NCI-H774 (cell line): ENCODE measurements at regions not wholly inside any gene's neighbourhood (a gene's known extent, or its start where the extent isn't known, plus 50 kb on each side); places are given as distances from the start of the nearest gene placed in this dataset.
A peak's percentile ranks its signal among the peaks of the same experiment; 100 is the strongest.
"Not testable (repeated sequence)": the region's sequence is repeated elsewhere in the genome, so short reads cannot be mapped to it uniquely, and the experiment has no call there.

Experiments used
- DNase-seq: peaks from one replicate; lab custom pipeline; 2025; lab: John Stamatoyannopoulos, UW

DNA sequence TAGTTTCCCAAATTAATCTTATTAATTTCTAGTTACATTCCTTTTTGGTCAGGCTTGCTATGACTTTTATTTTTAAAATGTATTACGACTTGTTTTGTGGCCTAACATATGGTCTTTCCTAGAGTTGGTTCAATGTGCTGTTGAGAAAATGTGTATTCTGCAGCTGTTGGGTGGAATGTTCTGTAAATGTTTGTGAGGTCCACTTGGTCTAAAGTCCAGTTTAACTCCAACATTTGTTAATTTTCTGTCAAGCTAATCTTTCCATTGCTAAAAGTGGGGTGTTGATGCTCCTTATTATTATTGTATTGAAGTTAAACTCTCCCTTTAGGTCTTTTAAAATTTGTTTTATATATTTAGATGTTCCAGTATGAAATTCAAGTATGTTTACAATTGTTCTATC lies 1010.8 kb upstream of the EDIL3 start:
- DNase-seq, result no peak

DNA sequence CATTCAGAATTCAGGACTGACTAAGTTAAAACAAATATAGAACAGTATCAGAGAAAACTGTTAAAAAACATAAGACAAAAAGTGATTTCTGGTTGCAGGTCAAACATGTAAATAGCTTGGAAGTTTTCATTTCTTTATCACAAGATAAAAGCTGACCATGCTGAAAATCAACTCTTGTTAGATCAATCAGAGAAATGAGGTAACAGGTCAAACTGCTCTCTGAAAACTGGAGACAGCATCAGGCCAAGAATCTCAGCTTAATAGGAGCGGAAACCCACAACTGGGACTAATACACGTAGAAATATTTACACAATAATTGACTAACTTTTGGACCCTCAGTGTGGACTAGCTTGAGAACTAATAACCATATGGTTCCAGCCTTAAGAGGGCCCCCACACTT lies 1012.8 kb upstream of the EDIL3 start:
- DNase-seq, result no peak

DNA sequence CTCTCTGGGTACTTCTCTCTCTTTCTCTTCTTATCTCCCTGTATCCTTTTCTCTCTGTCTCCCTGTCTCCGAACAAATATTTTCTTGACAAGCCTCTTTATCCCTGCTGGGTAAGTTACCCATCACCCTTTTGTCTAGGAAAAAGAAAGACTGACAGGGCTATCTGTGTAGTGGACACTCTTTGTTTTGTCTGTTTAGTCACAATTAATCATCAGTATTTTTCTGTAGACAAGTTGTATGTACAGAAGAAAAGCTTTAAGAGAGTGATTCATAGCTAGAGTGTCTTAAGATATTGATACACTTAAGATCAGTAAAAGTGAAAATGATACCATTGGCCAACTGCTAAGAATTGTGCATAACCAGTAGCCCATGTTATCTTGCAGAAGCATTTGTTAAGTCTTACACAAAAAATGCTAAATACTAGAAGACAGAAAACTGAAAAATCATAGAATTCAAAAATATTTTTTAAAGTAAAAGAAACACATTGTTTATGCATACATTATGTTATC lies 1043.8 kb upstream of the EDIL3 start:
- no peak for DNase-seq

DNA sequence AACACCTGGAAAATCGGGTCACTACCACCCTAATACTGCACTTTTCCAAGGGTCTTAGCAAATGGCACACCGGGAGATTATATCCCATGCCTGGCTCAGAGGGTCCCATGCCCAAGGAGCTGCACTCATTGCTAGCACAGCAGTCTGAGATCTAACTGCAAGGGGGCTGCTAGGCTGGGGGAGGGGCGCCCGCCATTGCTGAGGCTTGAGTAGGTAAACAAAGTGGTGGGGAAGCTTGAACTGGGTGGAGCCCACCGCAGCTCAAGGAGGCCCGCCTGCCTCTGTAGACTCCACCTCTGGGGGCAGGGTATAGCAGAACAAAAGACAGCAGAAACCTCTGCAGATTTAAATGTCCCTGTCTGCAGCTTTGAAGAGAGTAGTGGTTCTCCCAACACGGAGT lies 1047.0 kb upstream of the EDIL3 start:
- not testable (repeated sequence) for DNase-seq

DNA sequence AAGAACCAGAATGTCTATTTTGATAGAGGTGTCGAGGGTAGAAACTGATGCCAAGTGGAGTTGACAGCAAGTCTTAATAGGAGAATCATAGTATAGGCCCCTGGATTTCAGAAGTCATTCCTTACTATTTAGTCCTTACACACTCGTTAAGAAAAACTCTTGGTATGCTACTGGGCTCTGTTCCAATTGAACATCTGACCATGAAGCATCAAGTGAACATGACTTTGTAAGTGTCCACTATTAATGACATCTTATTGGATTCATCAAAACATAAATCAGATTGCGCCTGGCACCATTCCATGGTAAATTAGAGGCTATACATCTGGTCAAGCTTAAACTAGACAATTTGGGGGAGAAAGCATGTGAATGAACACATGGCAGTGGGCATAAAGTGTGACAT lies 1056.5 kb upstream of the EDIL3 start:
- DNase-seq, result no peak

DNA sequence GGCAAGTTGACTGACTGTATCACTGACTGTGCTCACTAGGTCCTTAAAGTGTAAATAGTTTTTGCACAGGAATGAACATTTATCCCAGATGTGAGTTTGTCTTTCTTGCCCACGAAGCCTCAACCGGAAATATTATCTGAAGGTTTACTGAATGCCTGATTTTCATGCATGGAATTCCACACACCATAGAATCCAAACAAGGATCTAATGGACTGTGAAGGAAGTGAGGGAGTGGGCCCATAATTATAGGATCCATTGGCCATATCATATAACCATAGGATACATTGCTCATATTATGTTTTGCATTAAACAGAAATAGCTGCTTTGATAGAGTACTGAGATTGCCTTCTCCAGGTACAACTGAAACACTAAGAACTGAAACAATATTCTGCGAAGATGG lies 1057.2 kb upstream of the EDIL3 start:
- no peak for DNase-seq

DNA sequence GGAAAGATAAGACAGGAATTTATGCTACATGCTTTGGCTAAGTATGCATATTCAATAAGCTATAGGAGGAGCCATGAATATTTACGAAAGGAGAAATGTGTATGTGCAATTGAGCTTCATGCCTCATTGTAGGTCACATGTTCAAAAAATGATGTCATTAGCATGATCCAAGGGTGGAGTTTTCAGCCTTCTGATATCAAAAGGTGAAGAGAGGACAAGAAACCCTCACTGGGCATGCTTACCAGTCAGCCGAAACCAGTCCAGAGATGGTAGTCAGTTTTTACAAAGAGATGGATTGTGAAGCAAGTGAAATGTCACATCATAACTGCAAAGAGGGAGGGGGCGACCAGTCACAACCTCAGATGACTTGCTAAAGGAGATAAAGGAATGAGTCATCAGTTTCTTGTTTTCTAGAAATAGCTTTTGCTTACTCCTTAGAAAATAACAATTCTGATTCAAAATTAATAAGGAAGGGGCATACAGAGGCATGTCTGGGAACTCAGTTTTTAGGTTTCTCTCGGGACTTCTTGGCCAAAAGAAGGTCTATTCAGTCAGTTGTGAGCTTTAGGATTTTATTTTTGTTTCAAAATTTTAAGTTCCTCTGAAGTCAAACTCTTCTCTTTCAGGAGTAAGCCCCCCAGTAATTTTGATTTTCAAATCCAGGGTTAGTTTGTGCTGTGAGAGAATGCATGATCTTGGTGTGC lies 1067.8 kb upstream of the EDIL3 start:
- DNase-seq, result no peak

DNA sequence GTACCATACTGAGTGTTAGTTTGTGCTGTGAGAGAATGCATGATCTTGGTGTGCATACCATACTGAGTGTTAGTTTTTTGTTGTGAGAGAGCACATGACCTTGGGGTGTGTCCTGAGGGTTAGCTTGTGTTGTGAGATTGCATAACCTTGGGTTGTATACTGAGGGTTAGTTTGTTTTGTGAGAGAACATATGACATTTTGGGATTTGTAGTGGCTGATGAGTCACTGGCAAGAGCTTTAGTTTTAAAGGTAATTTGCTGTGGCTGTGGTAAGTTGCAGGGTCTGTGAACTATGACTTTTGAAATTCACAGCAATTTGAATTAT lies 1068.3 kb upstream of the EDIL3 start:
- no peak for DNase-seq

DNA sequence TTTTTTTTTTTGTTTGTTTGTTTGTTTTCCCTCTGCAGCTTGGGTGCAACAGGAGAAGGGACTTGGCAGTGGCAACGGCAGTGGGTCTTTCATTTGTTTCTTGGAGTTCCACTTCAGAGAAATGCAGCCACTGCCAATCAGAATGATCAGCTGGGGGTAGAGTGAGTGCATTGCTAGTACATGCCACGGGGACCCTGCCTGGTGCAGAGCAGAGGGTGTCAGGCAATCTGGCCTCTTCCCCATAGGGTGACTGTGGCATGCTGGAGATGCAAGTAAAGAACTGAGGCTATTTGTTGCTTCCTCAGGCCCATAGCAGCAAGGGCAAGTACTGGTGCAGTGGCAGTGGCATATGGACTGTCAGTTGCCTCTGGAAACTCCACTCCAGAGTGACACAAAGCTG lies 1073.6 kb upstream of the EDIL3 start:
- no peak for DNase-seq

DNA sequence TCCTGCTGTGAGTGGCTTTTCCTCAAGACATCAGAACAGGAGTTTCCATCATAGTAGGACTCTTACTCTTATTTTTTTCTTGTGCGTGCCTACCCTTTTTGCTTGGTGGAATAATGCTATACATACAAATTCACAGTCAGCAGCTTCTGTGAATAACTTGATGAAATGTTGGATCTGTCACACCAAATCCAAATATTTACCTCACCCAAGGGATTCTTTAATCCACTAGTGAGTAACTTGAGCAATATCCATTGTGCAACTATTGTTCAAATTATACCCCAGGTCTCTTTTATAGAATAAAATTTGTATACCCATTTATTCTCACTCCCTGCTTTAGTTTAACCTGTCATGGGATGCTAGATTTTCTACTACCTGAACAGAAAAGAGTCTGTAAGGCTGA lies 1078.3 kb upstream of the EDIL3 start:
- no peak for DNase-seq

DNA sequence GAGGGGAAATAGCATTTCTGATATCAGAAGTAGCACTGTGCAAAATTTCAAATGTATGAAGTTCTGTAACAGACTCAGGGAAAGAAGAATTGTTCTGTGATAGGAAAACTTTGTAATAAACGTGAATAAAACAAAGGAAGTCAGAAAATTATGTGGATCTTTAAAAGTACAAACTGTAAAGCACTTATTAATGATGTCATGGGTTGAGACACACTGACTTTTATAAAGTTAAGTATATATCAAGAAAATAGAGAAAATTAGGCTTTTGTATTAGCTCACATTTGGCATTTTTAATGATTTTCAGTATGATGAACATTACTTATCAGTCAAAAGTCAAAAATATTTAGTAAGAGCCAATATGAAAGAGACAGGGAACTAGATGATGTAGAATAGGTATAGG lies 1081.7 kb upstream of the EDIL3 start:
- no peak for DNase-seq

DNA sequence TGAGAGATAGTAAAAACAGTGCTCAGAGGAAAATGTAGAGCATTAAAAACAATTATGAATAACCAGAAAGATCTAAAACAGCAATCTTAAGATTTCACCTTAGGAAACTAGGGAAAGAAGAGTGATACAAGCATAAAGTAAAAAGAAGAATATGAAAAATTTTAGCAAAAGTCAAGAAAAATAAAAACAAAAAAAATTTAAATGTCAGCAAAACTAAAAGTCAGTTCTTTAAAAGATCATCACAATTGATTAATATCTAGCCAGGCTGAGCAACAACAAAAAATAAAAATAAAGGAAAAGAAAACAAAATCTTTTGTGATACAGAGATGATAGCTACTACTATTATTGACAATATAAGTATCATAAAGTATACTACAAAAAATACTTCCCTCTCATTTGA lies 1088.1 kb upstream of the EDIL3 start:
- DNase-seq, result no peak

DNA sequence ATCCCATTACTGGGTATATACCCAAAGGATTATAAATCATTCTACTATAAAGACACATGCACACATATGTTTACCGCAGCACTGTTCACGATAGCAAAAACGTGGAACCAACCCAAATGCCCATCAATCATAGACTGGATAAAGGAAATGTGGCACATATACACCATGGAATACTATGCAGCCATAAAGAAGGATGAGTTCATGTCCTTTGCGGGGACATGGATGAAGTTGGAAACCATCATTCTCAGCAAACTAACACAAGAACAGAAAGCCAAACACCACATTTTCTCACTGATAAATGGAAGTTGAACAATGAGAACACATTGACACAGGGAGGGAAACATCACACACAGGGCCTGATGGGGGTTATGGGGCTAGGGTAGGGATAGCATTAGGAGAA lies 1090.5 kb upstream of the EDIL3 start:
- DNase-seq, result not testable (repeated sequence)

DNA sequence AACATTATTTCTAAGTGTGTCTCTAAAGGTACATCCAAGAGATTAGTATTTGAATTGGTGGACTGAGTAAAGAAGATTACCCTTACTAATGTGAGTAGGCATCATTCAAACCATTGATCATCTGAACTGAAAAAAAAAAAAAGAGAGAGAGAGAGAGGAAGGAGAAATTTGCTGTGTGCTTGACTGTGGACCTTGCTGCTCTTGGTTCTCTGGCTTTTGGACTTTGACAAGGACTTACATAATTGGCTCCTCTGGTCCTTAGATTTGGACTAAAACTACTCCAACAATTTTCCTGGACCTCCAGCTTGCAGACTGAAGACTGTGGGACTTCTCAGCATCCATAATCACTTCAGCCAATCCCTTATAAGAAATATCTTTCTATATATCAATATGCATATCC lies 1091.9 kb upstream of the EDIL3 start:
- DNase-seq, result no peak

DNA sequence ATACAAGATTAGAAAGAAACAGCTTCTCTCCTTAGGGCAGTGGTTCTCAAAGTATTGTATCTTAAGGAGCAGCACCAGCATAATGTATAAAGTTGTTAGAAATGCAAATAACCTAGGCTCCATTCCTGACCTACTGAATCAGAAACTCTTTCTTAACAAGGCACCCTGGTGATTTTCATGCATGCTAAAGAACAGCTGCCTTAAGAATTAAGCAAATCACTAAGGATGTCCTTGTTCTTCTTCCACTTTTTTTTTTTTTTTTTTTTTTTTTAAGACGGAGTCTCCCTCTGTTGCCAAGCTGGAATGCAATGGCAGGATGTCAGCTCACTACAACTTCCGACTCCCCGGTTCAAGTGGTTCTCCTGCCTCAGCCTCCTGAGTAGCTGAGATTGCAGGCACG lies 1095.2 kb upstream of the EDIL3 start:
- no peak for DNase-seq

DNA sequence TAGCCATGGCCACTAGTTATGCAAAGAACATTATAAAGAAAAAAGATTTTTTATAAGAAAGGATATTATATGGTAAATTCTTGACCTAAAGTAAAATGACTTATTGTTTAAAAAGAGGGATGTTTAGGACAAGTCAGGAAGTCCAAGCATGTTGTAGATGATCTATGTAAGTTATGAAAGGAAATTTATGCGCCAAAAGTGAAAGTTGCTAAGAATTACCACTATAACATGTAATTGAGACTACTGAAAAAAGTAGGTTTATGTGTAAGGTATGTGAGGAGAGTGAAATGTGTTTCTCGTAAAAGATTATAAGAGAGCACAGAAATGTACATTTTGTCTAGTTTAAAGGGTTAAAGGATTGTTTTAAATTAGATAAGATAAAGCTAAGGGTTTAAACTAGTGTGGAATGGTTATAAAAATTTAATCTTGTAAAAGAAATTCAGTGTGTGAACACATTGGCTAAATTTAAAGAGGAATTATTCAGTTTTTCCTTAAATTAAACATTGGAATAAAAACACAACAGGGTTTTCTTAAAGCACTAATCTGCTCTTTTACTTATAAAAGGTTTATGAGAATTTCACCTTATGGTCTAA lies 1100.4 kb upstream of the EDIL3 start:
- no peak for DNase-seq

DNA sequence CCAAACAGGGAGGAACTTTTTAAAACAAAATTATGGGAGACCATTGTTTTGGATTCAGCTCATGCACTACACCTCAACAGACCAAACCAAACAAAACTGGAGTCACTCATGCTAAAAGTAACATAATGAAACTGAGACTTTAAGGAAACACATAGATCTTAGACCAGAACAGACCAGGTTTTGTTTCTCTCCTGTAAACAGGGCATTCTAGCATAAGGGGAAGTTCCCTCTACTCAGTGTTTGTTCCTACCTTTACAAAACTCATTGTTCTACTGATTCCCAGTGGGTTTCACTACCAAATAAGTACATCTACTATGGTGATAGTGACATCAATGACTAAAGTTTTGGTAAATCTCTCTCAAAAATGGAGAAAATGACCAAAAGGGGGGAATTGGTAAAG lies 1103.6 kb upstream of the EDIL3 start:
- DNase-seq, result no peak

DNA sequence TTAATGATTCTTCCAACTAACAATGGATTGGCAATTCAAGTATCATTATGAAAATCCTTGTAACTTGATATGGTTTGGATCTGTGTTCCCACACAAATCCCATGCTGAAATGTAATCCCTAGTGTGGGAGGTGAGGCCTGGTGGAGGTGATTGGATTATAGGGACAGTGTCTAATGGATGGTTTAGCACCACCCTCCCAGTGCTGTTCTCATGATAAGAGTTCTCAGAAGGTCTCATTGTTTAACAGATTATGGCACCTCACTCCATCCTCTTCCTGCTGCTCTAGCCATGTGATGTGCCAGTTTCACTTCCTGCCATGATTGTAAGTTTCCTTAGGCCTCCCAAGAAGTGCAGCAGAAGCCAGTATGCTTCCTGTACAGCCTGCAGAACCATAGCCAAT lies 1116.2 kb upstream of the EDIL3 start:
- DNase-seq, result no peak

DNA sequence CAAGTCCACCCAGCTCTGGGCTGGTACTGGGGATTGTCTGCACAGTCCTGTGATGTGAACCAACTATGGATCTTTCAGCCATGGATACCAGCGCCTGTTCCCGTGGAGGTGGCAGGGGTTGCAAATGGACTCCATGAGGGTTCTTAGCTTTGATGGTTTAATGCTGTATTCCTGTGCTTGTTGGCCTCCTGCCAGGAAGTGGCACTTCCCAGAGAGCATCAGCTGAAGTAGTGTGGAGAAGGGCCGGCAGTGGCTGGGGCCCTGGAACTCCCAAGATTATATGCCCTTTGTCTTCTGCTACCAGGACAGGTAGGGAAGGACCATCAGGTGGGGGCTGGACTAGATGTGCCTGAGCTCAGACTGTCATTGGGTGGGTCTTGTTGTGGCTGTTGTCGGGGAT lies 1104.8 kb upstream of the COX7C start:
- DNase-seq, result no peak

DNA sequence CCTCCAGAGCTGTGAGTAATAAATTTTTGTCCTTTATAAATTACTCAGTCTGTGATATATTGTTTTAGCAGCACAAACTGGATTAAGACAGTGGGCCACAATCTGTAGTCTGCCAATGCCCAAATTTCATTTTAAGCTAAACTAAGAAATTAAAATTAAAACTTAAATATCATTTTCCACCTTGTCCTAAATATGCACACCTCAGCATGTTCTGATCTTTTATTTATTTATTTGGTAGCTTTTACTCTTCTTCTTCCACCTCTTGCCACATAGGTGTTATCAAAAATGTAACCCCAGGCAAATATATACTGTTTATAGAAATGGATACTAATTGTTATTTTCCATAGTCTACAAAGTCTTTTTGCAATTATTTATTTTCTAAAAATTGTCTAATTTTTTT lies 1102.2 kb upstream of the COX7C start:
- no peak for DNase-seq

DNA sequence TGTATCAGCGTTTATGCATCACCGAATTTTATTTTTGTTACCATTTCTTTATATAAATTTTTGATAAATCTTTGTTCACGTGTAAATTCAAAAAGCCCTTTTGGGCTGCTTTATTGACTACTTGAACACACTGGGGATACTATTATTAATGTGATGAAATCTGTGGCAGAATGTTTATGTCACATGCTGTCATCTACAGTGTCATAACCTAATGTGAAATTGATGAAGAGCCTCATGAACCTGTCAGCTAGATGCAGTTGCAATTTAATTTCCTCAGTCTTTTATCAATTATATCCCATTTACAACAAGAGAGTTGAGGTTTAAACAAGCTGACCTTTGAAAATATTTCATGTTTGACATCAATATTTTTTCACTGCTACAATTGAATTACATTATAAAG lies 1100.4 kb upstream of the COX7C start:
- no peak for DNase-seq

DNA sequence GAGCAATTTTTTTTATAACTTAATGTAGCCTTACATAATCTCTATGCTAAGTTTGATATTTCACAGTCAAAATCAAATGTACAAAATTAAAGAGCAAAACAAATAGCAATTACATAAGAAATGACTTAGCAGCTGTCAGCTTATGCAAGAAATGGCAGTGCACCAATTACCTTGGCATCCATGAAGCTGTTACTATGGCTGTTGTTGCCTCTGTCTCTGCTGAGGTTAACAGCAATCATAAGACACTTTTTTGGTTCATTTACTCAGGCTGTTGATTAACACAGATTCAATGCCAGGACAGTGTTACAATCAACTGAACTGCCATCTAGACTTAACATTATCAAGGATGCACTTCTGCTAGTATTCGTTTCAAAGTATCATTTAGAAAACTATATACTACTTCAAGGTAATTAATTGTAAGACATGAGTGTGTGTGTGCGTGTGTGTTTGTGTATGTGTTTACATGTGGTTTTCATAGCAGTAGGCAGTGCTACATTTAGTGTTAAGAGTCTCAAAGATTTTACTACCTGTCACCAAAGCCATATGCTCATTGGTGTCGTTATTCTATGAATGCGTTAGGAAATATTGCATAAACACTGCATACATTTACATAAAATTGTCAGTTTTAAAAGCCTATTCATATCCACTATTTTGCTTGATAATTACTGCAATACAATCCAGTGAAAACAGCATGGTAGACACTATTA lies 1084.2 kb upstream of the COX7C start:
- peak; percentile 8 for DNase-seq

DNA sequence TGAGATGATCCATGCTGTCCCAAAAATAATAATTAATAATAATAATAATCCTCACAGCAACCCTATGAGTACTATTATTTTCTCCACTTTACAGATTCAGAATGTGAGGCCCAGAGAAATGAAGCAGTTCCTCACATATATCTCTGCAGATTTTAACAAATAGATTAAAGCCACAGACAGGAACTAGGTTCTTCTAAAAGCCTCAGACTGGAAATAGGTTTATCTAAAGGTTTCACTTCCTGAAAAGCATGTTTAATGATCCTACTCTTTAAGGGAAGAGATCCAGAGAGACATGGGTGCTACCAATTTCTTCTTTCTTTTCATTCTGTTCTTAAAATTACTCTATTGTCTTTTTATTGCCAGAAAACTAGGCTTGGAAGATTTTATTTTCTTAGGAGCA lies 1079.4 kb upstream of the COX7C start:
- DNase-seq, result no peak

DNA sequence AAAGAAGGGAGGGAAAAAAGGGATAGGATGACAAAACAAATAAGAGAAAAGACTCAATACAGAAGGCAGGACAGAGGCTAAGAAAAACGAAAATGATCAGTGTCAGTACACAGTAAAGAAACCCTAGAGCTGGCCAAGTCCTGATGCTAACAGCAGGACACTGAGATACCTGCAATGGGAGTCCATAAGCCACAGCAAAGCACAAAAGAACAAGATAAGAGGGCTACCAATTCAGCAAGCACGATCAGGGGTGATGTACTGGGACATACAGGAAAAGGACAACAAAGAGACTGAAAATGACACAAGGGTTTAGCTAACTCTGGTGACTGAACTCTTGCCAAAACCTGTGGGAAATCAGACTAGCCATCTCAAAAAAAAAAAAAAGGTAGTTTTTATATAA lies 1072.6 kb upstream of the COX7C start:
- no peak for DNase-seq
